ENCODE measurements at regions not wholly inside any gene's neighbourhood (a gene's known extent, or its start where the extent isn't known, plus 50 kb on each side); places are given as distances from the start of the nearest gene placed in this dataset.

- DNase-seq = no peak
- in situ Hi-C loops (cut with MboI; ENCODE audit: low pct_ligation_motif_present in 1 of 4, low pct_unique_long_range_greater_than_20kb in 1 of 4, low sequenced_read_pairs in 3 of 4) = no loop called here
- no peaks in the 10 kb centered on the region for H3K27me3 ChIP-seq
- H3K36me3 ChIP-seq = no peaks in the 10 kb centered on the region
- TF ChIP-seq POLR2A (IDR thresholded peaks at IDR 0.05) = no peak
- TF ChIP-seq POLR2AphosphoS5 (IDR thresholded peaks at IDR 0.05) = no peak
- TF ChIP-seq, protein P1, sequence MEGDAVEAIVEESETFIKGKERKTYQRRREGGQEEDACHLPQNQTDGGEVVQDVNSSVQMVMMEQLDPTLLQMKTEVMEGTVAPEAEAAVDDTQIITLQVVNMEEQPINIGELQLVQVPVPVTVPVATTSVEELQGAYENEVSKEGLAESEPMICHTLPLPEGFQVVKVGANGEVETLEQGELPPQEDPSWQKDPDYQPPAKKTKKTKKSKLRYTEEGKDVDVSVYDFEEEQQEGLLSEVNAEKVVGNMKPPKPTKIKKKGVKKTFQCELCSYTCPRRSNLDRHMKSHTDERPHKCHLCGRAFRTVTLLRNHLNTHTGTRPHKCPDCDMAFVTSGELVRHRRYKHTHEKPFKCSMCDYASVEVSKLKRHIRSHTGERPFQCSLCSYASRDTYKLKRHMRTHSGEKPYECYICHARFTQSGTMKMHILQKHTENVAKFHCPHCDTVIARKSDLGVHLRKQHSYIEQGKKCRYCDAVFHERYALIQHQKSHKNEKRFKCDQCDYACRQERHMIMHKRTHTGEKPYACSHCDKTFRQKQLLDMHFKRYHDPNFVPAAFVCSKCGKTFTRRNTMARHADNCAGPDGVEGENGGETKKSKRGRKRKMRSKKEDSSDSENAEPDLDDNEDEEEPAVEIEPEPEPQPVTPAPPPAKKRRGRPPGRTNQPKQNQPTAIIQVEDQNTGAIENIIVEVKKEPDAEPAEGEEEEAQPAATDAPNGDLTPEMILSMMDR (IDR thresholded peaks at IDR 0.05) = no peak
- TF ChIP-seq EP300 (IDR thresholded peaks at IDR 0.05; ENCODE audit: low read depth) = no peak
- H3K9me3 ChIP-seq = no peaks in the 10 kb centered on the region
- no peaks in the 10 kb centered on the region for H3K4me1 ChIP-seq
- no peak overlapping the region for H3K4me3 ChIP-seq
- H3K27ac ChIP-seq = no peak overlapping the region
- intact Hi-C loops (cut with DNase I; ENCODE audit: low total_unique reads) = no loop called here
- 67% methylated on average over 10 of the region's 10 CpGs; no CpG with 5 or more reads in 1 of the 2 donors for WGBS, 2 donors (ENCODE audit: low coverage in 1 of 2)
Observed at GRCh38 chr11:130698174-130698573, 218.1 kb downstream of the SNX19 start.

- in situ Hi-C loops (cut with MboI; ENCODE audit: low pct_ligation_motif_present in 1 of 4, low pct_unique_long_range_greater_than_20kb in 1 of 4, low sequenced_read_pairs in 3 of 4) = no loop called here
- intact Hi-C loops (cut with DNase I; ENCODE audit: low total_unique reads) = no loop called here
- Histone ChIP-seq H3K4me3 (no peak overlapping the region), H3K4me1 (no peaks in the 10 kb centered on the region), H3K9me3 (no peaks in the 10 kb centered on the region), H3K27ac (no peak overlapping the region), H3K27me3 (no peaks in the 10 kb centered on the region), H3K36me3 (no peaks in the 10 kb centered on the region)
- 85 to 93% methylated on average over 2 to 7 of the region's 7 CpGs for WGBS, 2 donors (ENCODE audit: low coverage in 1 of 2)
- no peak for DNase-seq
- TF ChIP-seq EP300 (IDR thresholded peaks at IDR 0.05; ENCODE audit: low read depth) = no peak
- TF ChIP-seq, protein P1 (IDR thresholded peaks at IDR 0.05) = no peak
- TF ChIP-seq POLR2AphosphoS5 (IDR thresholded peaks at IDR 0.05) = no peak
- no peak for TF ChIP-seq POLR2A (IDR thresholded peaks at IDR 0.05)
Observed at GRCh38 chr11:130699561-130699960, 216.7 kb downstream of the SNX19 start.

- H3K27me3 ChIP-seq = no peaks in the 10 kb centered on the region
Observed at GRCh38 chr11:130700092-130700491, 216.2 kb downstream of the SNX19 start.

GRCh38 chr11:130703489-130704190 lies 212.6 kb downstream of the SNX19 start:
- Histone ChIP-seq H3K27ac (no peak overlapping the region), H3K4me3 (no peak overlapping the region), H3K27me3 (no peaks in the 10 kb centered on the region), H3K36me3 (no peaks in the 10 kb centered on the region), H3K4me1 (no peaks in the 10 kb centered on the region), H3K9me3 (no peaks in the 10 kb centered on the region)
- TF ChIP-seq, protein P1 (IDR thresholded peaks at IDR 0.05) = no peak
- TF ChIP-seq POLR2A (IDR thresholded peaks at IDR 0.05) (no peak), EP300 (IDR thresholded peaks at IDR 0.05; ENCODE audit: low read depth) (no peak), POLR2AphosphoS5 (IDR thresholded peaks at IDR 0.05) (no peak)
- 67 to 72% methylated on average over 5 to 9 of the region's 9 CpGs for WGBS, 2 donors (ENCODE audit: low coverage in 1 of 2)
- in situ Hi-C loops (cut with MboI; ENCODE audit: low pct_ligation_motif_present in 1 of 4, low pct_unique_long_range_greater_than_20kb in 1 of 4, low sequenced_read_pairs in 3 of 4) (no loop called here), intact Hi-C loops (cut with DNase I; ENCODE audit: low total_unique reads) (no loop called here)
- no peak for DNase-seq

More at GRCh38 chr11:130700092-130700491, 216.2 kb downstream of the SNX19 start:
- intact Hi-C loops (cut with DNase I; ENCODE audit: low total_unique reads) (no loop called here), in situ Hi-C loops (cut with MboI; ENCODE audit: low pct_ligation_motif_present in 1 of 4, low pct_unique_long_range_greater_than_20kb in 1 of 4, low sequenced_read_pairs in 3 of 4) (no loop called here)
- Histone ChIP-seq H3K9me3 (no peaks in the 10 kb centered on the region), H3K27ac (no peak overlapping the region), H3K4me3 (no peak overlapping the region), H3K4me1 (no peaks in the 10 kb centered on the region), H3K36me3 (no peaks in the 10 kb centered on the region)
- TF ChIP-seq, protein P1 (IDR thresholded peaks at IDR 0.05) = no peak
- TF ChIP-seq POLR2AphosphoS5 (IDR thresholded peaks at IDR 0.05) (no peak), POLR2A (IDR thresholded peaks at IDR 0.05) (no peak), EP300 (IDR thresholded peaks at IDR 0.05; ENCODE audit: low read depth) (no peak)
- DNase-seq = no peak

All from transverse colon (tissue), 4 donors.